ENCODE measurements at regions not wholly inside any gene's neighbourhood (a gene's known extent, or its start where the extent isn't known, plus 50 kb on each side); places are given as distances from the start of the nearest gene placed in this dataset.

- intact Hi-C loops (cut with micrococcal nuclease; ENCODE audit: unreplicated experiment), result no loop called here
- TF ChIP-seq, protein P1, sequence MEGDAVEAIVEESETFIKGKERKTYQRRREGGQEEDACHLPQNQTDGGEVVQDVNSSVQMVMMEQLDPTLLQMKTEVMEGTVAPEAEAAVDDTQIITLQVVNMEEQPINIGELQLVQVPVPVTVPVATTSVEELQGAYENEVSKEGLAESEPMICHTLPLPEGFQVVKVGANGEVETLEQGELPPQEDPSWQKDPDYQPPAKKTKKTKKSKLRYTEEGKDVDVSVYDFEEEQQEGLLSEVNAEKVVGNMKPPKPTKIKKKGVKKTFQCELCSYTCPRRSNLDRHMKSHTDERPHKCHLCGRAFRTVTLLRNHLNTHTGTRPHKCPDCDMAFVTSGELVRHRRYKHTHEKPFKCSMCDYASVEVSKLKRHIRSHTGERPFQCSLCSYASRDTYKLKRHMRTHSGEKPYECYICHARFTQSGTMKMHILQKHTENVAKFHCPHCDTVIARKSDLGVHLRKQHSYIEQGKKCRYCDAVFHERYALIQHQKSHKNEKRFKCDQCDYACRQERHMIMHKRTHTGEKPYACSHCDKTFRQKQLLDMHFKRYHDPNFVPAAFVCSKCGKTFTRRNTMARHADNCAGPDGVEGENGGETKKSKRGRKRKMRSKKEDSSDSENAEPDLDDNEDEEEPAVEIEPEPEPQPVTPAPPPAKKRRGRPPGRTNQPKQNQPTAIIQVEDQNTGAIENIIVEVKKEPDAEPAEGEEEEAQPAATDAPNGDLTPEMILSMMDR (IDR thresholded peaks at IDR 0.05; ENCODE audit: unreplicated experiment), result no peak
- DNase-seq, result no peak
- Mint-ChIP-seq H3K27ac (ENCODE audit: unreplicated experiment) (no peak overlapping the region), H3K9me3 (ENCODE audit: low read depth, unreplicated experiment) (peaks cover 18% of the 10 kb centered on the region), H3K4me1 (ENCODE audit: low read depth, unreplicated experiment) (no peaks in the 10 kb centered on the region), H3K27me3 (ENCODE audit: unreplicated experiment) (no peaks in the 10 kb centered on the region), H3K4me3 (ENCODE audit: low read depth, unreplicated experiment) (no peak overlapping the region), H3K36me3 (ENCODE audit: insufficient read depth, unreplicated experiment) (peaks cover 6% of the 10 kb centered on the region)
- CTCF ChIA-PET, result no interaction called here
- BruUV-seq (replicated peaks), result no TSS peak
These were observed 121.6 kb upstream of the GRM7 start for GRCh38 chr3:6739288-6739687.

GRCh38 chr3:6743067-6743720 lies 117.7 kb upstream of the GRM7 start:
- H3K9me3 Mint-ChIP-seq (ENCODE audit: low read depth, unreplicated experiment), result peaks cover 27% of the 10 kb centered on the region
- H3K27me3 Mint-ChIP-seq (ENCODE audit: unreplicated experiment), result no peaks in the 10 kb centered on the region
- H3K36me3 Mint-ChIP-seq (ENCODE audit: insufficient read depth, unreplicated experiment), result peaks cover 6% of the 10 kb centered on the region
- no peak for DNase-seq
- H3K4me3 Mint-ChIP-seq (ENCODE audit: low read depth, unreplicated experiment), result no peak overlapping the region
- CTCF ChIA-PET, result no interaction called here
- no peaks in the 10 kb centered on the region for H3K4me1 Mint-ChIP-seq (ENCODE audit: low read depth, unreplicated experiment)
- TF ChIP-seq, protein P1 (IDR thresholded peaks at IDR 0.05; ENCODE audit: unreplicated experiment), result no peak
- no peak overlapping the region for H3K27ac Mint-ChIP-seq (ENCODE audit: unreplicated experiment)
- intact Hi-C loops (cut with micrococcal nuclease; ENCODE audit: unreplicated experiment), result no loop called here
- BruUV-seq (replicated peaks), result no TSS peak

DNA sequence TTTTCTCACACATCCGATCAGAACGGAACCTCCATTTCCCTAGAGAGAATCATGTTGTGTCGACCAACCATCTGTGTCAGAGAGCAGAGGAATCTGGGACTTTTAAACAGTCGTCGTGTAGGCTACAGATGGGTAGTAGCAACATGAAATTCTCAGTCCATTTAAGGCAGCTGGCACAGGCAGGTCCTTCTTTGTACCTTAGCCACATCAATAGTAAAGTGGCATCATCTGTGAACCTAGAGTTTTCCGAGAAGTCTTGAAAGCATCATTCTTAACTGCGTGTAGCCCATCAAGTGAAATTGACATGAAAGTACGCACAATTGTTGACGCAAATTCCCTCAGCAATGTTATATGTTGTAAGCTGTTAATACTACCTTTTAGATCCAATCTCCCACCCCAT lies 114.5 kb upstream of the GRM7 start:
- Mint-ChIP-seq H3K9me3 (ENCODE audit: low read depth, unreplicated experiment) (peaks cover 29% of the 10 kb centered on the region), H3K4me3 (ENCODE audit: low read depth, unreplicated experiment) (no peak overlapping the region), H3K27ac (ENCODE audit: unreplicated experiment) (no peak overlapping the region), H3K36me3 (ENCODE audit: insufficient read depth, unreplicated experiment) (no peaks in the 10 kb centered on the region), H3K27me3 (ENCODE audit: unreplicated experiment) (no peaks in the 10 kb centered on the region), H3K4me1 (ENCODE audit: low read depth, unreplicated experiment) (no peaks in the 10 kb centered on the region)
- CTCF ChIA-PET, result no interaction called here
- no peak for DNase-seq
- TF ChIP-seq, protein P1 (IDR thresholded peaks at IDR 0.05; ENCODE audit: unreplicated experiment), result no peak
- intact Hi-C loops (cut with micrococcal nuclease; ENCODE audit: unreplicated experiment), result no loop called here
- no TSS peak for BruUV-seq (replicated peaks)

- Mint-ChIP-seq H3K4me1 (ENCODE audit: low read depth, unreplicated experiment) (no peaks in the 10 kb centered on the region), H3K27me3 (ENCODE audit: unreplicated experiment) (no peaks in the 10 kb centered on the region), H3K36me3 (ENCODE audit: insufficient read depth, unreplicated experiment) (no peaks in the 10 kb centered on the region), H3K4me3 (ENCODE audit: low read depth, unreplicated experiment) (no peak overlapping the region), H3K27ac (ENCODE audit: unreplicated experiment) (no peak overlapping the region), H3K9me3 (ENCODE audit: low read depth, unreplicated experiment) (peaks cover 29% of the 10 kb centered on the region)
- no peak for DNase-seq
- BruUV-seq (replicated peaks), result no TSS peak
- TF ChIP-seq, protein P1 (IDR thresholded peaks at IDR 0.05; ENCODE audit: unreplicated experiment), result no peak
- CTCF ChIA-PET, result no interaction called here
- intact Hi-C loops (cut with micrococcal nuclease; ENCODE audit: unreplicated experiment), result no loop called here
These were observed 113.9 kb upstream of the GRM7 start for GRCh38 chr3:6747017-6747416.

Measured in Calu3 (cell line).